ENCODE measurements at regions not wholly inside any gene's neighbourhood (a gene's known extent, or its start where the extent isn't known, plus 50 kb on each side); places are given as distances from the start of the nearest gene placed in this dataset.
"Not testable (repeated sequence)": the region's sequence is repeated elsewhere in the genome, so short reads cannot be mapped to it uniquely, and the experiment has no call there.

DNA sequence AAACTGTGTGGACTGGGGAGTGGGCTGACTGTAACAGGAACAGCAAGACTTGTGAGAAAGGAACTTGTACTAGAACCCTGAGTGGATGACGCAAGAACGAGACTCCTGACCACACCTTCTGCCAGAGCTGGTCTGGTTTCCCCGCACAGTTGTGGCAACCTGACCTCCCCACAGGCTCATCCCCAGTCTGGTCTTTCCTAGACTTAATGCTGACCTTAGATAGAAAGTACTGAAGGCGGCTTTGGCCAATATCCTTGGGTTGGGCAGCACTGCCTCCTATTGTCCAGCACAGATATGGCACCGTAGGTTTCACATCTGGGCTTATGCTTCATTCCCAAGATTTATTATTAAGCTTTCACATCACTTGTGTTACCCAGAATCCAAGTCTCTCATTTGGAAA lies 137.8 kb upstream of the FRG1 start:
- TF ChIP-seq, protein P1, sequence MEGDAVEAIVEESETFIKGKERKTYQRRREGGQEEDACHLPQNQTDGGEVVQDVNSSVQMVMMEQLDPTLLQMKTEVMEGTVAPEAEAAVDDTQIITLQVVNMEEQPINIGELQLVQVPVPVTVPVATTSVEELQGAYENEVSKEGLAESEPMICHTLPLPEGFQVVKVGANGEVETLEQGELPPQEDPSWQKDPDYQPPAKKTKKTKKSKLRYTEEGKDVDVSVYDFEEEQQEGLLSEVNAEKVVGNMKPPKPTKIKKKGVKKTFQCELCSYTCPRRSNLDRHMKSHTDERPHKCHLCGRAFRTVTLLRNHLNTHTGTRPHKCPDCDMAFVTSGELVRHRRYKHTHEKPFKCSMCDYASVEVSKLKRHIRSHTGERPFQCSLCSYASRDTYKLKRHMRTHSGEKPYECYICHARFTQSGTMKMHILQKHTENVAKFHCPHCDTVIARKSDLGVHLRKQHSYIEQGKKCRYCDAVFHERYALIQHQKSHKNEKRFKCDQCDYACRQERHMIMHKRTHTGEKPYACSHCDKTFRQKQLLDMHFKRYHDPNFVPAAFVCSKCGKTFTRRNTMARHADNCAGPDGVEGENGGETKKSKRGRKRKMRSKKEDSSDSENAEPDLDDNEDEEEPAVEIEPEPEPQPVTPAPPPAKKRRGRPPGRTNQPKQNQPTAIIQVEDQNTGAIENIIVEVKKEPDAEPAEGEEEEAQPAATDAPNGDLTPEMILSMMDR (IDR thresholded peaks at IDR 0.05; ENCODE audit: low read depth, low read length), result no peak
- H3K4me3 ChIP-seq (ENCODE audit: low read depth, low read length), result no peak overlapping the region

DNA sequence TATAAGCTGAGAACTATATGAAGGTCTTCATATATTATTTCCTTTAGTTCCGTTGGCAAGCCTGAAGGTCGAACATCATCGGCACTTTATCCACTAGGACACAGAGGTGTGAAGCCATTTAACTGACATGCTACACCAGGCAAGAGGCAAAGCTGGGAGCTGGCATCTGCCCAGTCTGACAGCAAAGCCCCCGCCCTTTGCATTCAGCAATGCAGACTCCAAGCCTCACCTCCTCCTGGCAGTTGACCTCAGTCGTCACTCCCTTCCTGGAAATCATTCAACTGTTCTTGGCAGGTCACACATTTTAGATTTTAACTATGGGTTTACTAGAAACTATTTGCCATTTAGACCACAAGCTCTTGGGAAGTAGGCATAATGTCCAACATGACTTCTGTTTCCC lies 135.8 kb upstream of the FRG1 start:
- no peak overlapping the region for H3K4me3 ChIP-seq (ENCODE audit: low read depth, low read length)
- TF ChIP-seq, protein P1 (IDR thresholded peaks at IDR 0.05; ENCODE audit: low read depth, low read length), result no peak

DNA sequence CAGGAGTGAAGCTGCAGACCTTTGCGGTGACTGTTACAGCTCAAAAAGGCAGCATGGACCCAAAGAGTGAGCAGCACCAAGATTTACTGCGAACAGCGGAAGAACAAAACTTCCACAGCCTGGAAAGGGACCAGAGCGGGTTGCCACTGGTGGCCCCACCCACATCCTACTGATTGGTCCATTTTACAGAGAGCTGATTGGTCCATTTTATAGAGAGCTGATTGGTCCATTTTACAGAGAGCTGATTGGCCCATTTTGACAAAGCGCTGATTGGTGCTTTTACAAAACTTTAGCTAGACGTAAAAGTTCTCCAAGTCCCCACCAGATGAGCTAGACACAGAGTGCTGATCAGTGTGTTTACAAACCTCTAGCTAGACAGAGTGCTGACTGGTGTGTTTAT lies 134.2 kb upstream of the FRG1 start:
- TF ChIP-seq, protein P1 (IDR thresholded peaks at IDR 0.05; ENCODE audit: low read depth, low read length), result no peak

DNA sequence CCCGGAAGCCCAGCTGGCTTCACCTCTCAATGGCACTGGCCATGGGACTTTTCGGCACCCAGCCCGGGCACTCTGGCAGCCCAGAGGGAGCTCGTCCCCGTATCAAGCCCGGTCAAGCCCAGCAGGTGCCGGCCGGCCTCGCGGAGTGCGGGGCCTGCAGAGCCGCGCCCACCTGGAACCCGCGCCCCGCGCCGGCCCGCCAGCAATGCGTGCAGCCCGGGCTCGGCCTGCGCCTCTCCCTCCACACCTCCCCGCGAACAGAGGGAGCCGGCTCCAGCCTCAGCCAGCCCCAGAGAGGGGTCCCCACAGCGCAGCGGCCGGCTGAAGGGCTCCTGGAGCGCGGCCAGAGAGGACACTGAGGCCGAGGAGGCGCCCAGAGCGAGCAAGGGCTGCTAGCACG lies 133.6 kb upstream of the FRG1 start:
- TF ChIP-seq, protein P1 (IDR thresholded peaks at IDR 0.05; ENCODE audit: low read depth, low read length), result no peak
- no peak overlapping the region for H3K4me3 ChIP-seq (ENCODE audit: low read depth, low read length)

More for the DNA sequence above, 134.2 kb upstream of the FRG1 start:
- H3K4me3 ChIP-seq (ENCODE audit: low read depth, low read length), result no peak overlapping the region

DNA sequence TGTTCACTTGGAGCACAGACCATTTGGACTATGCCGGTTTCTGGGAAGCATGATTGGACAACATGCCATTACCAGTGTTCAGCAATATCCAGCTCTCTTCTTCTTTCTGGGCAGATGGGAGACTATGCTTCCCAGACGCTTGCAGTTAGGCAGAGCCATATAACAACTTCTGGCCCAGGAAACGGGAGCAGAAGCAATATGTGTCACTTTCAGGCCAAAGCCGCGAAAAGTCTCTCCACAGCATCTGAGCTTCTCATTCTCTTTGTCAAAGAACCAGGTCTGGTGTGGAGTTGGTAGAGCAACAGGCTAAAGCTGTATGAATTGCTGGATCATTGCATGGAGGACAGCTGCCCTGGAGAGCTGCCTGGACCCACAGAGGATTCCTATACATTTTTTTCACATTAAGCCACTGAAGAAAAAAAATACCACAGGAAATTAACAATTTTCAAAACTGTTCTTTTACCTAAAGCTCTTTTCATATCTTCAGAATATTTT lies 131.4 kb upstream of the FRG1 start:
- TF ChIP-seq, protein P1 (IDR thresholded peaks at IDR 0.05; ENCODE audit: low read depth, low read length), result no peak
- no peak overlapping the region for H3K4me3 ChIP-seq (ENCODE audit: low read depth, low read length)

DNA sequence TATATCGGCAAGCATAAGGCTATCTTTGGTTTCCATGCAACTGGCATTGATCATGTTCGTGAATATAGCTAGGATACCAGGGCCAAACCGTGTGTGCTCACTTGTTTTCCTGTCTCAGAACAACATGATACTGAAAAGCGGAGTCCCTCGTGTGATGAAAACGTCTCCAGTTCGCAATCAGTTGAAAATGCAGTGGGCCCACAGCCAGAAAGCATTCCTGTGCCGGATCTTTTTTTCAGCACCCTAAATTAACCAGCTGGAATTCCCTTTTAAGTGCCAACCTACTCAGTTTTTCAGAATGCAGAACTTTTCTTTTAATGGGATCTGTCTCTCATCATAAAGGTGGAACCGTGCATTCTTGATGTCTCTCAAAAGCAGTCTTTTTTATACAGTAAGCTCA lies 130.8 kb upstream of the FRG1 start:
- H3K4me3 ChIP-seq (ENCODE audit: low read depth, low read length), result no peak overlapping the region
- TF ChIP-seq, protein P1 (IDR thresholded peaks at IDR 0.05; ENCODE audit: low read depth, low read length), result no peak

DNA sequence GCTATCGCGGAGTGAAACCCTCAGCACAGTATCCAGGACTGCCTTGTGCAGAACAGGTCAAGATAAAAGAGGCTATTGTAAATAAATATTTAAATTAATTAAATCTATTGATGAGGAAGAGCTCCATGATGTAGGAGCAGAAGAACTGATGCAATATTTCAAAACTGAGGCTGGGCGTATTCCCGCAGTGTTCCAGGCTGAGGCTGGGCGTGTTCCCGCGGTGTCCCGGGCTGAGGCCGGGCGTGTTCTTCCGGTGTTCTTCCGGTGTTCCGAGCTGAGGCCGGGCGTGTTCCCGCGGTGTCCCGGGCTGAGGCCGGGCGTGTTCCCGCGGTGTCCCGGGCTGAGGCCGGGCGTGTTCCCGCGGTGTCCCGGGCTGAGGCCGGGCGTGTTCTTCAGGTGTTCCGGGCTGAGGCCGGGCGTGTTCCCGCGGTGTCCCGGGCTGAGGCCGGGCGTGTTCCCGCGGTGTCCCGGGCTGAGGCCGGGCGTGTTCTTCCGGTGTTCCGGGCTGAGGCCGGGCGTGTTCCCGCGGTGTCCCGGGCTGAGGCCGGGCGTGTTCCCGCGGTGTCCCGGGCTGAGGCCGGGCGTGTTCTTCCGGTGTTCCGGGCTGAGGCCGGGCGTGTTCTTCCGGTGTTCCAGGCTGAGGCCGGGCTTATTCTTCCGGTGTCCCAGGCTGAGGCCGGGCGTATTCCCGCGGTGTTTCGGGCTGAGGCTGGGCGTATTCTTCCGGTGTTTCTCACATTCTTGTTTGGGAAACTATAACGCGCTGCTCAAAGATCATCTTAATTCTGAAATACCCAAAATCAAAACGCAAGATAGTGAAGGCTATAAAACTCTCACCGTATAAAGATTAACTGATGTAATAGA lies 130.1 kb upstream of the FRG1 start:
- H3K4me3 ChIP-seq (ENCODE audit: low read depth, low read length), result not testable (repeated sequence)

Measured in WI38 (cell line).